Fibroblast of skin of left quadriceps (primary cell): ENCODE measurements at regions not wholly inside any gene's neighbourhood (a gene's known extent, or its start where the extent isn't known, plus 50 kb on each side); places are given as distances from the start of the nearest gene placed in this dataset.

ENCODE experiments used
- DNase-seq, 2 experiments: peaks; one replicate each; pipeline ENCODE4 v3.0.0-alpha.2; 2013; ENCODE audit warnings: low read depth in 2 of 2

DNA sequence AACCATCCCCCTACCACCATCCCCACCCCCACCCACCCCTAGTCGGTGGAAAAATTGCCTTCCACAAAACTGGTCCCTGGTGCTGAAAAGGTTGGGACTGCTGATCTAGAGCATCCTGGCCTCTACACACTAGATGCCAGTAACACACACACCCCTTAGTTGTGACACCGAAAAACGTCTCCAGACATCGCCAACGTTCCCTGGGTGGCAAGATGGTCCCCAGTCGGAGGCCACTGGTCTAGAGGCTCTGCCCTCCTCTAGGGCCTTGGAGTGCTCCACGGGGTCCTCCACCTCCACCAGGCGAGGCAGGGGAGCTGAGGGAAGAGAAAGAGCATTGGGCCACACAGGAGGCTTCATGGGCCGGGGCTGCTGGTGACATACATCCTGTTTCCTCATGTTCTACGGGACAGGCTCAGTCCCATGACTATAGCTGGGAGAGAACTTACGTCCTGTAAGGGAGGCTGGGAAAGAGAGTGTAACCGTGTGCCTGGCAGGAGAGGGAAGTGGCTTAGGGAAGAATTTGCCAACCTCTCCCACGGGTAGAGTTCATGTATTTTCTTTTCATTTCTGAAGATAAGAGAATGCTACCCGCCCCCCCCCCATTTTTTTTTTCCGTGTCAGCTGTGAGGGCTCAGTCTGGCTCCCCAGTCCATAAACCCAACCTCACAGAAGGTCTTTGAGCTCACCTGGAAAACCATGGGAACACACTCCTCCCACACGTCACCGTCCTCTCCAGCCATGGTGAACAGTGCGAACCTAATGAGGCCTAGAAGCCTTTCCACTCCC is 132.7 kb upstream of the MYCN start:
- DNase-seq: no peak

DNA sequence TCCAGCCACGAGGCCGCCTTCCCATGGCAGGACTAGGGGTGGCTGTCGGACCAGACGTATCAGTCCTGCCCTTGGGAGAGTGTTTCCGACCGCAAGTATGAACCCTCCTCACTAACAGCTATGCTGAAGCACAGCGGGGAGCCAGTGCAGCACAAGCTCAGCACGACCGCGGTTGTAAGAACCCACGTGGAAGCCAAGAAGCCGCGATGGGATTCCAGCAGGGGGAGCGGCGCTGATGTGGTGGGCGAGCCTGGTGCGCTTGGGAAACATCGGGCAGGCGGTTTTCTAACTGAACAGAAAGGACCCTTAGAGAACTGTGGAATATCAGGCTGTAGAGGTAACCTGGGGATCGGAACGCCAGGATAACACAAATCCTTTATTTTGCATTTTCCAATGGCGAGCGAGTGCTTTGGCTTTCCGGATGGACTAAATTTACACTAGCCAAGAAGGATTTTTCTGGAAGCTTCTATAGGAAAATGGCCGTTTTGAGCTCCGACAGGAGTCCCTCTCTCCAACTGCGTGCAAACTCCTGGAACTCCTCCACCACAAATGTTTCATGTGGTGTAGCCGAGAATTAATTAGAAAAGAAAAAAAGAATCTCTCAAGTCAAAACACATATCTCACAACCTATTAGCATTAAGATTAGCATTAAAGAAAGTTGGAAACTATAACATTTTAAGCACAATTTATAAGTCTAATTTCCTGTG is 132.0 kb upstream of the MYCN start:
- DNase-seq: no peak

DNA sequence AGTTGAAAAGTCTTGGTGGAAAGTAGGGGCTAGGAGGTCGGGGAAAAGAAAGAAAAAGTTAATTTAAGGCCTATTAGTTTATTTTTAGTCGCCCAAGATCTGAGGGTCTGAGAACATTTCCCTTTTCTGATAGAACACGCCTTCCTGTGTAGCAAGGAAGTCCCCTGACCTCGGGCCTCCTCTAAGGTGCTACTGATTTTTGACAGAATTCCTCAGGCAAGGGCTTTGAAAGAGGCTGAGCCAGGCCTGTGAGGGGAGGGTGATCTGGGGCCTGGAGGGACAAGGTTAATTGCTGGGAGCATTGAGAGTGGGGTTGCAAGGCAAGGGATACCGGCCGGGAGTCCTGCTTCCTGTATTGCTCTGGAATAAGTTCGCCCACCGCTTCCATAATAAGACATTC is 131.4 kb upstream of the MYCN start:
- no peak for DNase-seq

DNA sequence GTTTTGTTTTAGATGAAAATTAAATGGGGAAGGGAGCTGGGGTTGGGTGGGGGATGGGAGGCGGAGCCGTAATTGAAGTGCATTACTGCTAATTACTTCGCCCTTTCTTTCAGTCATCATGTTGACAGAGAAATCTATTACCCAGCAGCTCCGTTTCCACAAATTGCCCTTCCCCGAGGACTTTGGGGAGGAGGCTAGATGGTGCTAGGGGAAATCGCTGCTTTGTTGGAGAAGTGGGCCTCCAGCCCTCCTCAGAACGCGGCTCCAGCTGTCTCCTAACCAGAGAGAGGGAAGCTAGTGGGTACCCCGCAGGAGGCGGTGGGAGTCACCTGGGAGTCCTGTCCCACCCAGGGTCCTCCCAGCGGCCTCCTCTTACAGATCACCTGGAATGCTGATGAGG is 130.9 kb upstream of the MYCN start:
- DNase-seq: no peak

DNA sequence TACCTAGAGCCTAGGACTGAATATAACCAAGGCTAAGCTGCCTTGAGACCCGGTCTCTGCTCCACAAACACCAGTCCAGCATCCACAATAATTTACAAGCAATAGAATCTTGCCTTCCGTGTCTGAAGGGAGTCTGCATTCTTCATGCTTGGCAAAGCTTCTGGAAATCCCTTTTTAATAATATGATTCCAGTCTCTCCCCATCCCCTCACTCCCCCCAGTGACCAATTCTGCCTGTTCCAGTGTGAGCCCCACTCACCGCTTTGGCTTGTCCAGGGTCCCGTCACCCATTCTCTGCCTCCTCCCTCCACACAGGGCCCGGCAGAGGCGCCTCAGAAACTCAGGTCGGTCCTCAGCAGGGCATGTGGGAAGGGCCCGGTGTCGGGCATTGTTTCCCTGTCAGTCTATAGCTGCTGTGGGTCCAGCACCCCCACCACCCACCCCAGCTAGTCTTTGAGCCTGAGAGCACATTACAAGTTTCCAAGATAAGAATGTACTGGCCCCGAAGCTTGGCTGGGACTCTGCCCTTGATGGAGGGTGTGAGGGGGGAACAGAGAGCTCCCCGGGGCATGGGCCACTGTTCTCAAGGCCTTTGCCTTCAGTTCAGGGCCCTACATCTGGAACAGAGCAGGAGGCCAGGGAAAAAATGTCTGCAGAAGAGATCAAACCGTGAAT is 129.7 kb upstream of the MYCN start:
- no peak for DNase-seq

DNA sequence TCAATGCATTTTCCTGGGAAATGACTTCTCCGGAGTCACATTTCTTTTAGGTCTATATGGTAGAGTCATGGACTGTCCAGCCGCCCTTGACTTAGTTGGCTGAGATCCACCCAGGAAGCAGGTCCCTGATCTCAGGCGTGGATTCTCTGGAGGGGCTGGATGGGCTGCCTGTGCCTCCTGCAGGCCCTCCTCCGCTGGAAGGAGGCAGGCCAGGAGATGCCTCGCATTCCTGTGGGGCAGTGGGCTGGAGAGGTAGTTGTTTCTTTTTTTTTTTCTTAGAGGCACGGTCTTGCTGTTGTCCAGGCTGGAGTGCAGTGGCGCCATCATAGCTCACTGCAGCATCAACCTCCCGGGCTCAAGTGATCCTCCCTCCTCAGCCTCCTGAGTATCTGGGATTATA is 129.0 kb upstream of the MYCN start:
- no peak for DNase-seq

DNA sequence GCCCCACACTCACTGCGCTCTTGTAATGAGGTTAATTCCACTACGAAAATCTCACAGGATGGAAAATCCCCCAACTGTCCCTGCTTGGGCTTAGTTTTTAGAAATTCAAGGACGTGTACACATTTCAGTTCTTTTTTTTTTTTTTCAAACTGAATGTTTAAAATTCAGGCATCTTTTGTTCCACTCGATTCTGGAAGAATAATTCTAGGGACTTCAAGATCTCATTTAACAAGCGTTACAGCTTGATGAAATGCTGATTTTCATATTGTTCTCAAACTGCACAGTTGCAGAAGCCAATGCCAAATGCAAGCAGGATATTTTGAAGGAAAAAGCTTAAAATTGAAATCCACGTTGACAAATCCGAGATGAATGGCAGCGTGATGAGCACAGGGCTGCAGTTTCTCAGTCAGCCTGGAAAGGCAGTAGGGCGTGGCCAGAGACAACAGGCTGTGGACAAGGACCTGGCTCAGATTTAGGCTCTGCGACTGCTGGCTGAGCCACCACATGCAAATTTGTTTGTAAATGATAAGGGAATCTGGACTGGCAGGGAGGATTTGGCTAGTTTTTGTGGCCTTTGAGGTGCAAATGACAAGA is 128.1 kb upstream of the MYCN start:
- no peak for DNase-seq

DNA sequence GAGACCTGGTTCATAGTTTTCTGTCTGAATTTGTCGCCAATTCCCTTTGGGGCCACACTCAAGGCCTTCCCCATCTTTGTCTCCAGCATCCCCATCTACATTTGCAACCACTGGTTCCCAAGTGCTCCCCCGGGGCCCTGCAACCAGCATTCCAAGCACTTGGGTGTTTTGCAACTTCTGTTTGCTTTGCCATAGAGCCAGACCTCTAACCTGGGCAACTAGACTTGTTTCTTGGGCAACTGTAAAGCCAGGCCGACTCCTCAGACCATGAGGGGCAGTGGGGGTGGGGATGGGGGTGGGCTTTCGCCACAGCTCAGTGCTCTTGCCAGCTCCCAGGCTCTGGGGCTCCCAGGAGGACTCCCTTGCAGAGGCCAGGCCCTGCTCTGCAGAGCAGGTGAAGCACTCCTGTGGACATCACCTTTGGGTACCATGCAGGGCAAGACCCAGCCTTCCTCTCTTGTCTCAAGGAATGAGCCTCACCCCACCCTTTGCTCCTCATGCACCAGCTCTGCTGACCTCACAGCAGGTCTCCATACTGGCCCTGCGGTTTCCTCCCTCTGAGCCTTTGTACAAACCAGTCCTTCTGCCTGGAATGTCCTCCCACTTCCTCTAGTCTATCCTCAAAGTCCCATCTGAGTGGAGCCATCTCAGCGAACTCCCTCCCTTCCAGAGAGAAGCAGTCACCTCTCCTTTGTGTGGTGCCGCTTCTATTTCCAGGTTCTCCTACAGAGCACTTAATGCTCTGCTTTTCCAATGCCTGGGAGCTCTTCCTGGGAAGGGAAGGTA is 126.7 kb upstream of the MYCN start:
- no peak for DNase-seq

DNA sequence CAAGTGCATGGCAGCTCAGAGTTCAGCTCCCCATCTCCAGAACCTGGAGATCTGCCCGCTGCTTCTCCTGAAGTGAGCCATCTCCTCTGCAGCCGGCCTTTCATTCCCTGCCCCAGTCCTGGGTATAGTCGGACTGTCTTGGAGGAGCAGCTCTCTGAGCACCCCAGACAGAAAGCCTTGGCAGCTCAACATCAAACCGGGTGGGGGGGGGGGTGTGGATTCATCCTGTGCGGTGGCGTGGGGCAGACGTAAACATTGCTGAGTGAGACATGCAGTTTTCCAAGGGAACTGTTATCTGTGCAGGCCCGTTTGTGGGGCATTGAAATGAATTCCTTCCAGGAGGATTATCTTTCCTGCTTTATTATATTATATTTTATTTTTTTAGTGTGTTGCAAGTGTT is 125.9 kb upstream of the MYCN start:
- DNase-seq: no peak

DNA sequence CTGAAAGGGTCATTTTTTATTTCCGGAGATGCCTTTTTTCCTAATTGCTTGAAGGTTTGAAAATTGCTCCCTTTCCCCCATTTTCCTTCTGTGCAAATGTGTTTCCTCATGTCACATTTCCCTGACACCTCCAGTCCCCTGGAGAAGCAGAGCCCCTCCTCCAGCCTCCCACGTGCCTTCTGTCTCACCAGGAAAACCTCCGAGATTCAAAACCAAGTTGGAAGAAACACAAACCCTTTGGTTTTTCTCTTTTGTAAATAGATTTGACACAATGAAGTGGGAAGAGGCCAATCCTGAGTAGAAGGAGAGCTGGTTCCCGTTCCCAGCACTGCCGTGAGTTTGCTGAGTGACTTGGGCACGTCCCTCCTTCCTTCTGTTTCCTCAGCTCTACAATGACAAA is 125.4 kb upstream of the MYCN start:
- no peak for DNase-seq

DNA sequence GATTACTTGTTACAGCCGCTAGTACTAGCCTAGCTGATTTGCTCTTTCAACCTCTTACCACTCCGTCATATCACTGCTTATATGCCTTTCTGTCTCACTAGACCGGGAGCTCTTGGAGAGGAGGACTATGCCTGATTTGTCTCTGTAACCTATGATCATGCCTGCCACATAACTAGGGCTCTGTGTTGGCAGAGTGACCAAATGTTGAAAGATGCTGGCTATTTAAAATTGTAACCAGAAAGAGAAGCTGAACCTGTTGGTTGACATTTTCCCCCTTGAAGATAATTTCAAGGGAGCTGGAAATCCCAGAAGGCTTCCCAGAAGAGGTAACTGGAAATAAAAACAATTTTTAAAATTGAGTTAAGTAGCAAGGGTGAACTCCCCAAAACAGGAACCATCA is 124.1 kb upstream of the MYCN start:
- no peak for DNase-seq

DNA sequence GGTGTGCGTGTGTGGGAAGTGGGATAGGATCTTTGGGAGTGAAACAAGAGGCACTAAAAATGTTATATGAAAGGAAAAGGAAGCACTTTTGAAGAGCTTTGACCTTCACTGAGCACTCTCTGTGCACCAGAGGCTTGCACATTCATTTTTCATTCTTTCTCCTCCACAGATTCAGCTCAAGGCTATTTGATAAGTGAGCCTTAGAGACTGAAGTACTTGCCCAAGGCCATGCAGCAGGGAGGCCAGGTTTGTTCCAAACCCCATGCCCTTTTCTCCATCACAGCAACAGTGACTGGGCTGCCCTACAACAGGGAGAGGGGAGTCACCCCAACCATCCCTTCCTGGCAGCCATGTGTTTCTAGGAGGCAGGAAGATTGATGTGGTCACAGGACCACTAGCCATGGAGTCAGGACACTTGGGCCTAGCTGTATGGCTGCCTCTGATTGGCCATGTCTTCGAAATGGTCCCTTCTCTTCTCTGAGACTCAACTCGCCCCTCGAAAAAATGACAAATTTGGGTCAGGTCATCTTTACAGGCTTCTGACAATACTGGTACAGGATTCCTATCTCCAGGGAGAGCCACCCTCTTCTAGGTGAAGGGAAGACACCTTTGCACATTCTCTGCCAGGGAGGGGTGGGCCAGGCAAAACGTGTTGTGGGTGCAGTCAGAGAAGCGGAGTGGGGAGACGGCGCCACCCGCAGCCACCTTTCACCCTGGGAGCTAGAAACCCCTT is 123.5 kb upstream of the MYCN start:
- no peak for DNase-seq

DNA sequence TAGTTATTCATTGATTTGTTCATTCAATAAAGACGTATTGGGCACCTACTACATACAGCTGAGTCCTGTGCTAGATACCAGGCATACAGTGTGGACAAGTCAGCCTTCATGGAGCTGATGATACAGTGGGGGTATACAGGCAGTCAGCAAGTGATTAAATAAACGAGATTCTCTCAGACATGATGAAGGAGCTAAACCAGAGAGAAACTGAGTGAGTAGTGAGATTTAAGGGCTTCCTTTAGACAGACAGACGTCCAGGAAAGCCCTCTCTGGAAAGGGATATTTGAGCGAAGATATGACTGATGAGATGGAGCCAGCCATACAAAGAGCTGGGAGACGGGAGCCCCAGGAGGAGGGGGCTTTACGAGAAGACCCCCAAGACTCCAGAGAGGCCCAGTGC is 122.6 kb upstream of the MYCN start:
- no peak for DNase-seq

DNA sequence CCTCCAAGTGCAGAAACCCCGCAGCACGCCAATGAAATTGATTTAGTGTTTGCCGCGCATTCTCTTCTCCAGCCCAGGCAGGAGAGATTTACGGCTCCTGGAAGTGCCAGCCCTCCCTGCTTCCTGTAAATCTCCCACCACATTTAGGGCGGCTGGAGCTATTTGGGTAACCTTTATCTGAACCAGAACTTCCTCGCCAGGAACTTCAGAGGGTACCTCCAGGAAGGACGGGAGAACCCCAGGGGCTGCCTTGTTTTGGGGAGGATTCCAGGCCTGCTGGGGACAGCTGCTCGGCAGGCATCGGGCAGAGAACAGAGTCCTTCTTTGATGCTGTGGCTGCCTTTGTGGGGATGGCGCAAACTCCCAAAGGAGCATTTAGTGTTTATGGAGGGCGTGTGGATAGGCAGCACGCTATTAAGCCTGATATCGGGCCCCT is 122.0 kb upstream of the MYCN start:
- no peak for DNase-seq

DNA sequence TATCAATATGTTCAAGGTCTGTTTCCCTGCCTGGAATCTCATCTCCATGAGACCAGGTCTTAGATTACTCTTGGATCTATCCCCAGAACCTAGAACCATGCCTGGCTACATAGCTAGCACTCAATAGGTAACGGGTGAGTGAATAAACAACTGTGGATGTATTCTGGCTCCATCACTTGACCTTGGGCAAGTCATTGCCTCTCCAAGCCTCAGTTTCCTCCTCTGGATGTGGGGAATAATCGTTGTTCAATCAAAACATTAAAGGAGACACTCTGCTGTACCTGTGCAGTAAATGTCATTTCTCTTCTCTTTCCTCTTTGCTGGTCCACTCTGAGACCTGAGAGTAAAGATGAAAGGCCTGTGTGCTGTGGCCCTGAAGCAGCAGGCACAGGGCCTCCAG is 121.5 kb upstream of the MYCN start:
- no peak for DNase-seq

DNA sequence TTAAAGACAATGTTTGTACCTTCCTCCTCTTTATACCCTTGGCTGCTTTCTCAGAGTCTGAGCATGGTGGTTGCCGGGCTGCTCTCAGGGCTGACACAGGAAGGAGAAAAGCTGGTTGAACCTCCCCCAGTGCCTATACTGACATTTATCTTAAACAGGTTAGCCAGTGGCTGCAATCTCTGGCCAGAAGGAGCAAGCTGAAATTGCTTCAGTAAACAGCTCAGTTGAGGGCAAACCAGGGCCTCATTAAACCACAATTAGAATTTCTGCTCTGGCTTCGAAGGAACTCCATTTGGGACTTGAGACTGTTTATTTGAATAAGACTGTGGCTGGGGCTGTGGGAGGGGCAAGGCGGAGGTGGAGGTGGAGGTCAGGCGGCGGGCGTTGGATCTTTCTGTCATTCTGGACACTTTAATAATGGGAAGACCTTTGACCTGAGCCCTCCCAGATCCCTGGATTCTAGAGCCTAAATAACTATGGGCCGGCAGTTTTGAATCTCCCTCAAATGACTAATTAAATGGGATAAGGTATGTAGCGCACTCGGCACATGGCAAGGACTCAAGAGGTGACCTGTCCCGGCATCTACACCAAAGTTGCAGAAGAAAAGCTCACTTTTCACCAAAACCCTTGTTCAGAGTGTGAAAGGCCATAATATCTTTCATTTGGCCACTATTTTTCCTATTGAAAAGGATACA is 120.6 kb upstream of the MYCN start:
- no peak for DNase-seq

DNA sequence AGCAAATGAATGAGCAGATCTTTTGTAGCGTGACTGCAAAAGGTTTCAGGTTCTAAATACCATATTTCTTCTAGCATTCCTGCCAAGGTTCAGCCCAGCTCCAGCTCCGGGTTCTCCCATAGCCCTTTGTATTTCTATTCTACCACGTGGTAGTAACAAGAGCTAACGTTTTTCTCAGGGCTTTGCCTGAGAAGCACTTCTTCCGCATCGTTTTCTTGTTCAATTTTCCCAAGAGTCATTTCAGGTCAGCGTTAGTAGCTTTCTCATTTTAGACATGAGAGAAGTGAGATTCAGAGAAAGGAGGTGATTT is 120.1 kb upstream of the MYCN start:
- DNase-seq: no peak

DNA sequence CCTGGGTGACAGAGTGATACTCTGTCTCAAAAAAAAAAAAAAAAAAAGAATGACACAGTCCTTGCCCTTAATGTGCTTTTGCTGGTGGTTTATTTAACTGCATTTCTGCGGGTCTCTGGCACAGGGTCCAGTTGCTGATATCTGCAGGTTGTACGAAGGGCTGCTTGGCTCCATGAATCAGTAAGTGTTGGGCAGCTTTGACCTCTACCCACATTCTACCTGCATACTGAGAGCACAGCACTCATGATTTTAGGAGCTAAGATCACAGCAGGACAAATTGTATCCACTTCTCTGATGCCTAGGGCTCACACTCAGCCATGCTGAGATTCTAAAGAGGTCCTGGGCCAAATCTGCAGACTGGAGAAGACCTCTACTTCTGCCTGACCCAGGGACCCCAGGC is 119.4 kb upstream of the MYCN start:
- no peak for DNase-seq

DNA sequence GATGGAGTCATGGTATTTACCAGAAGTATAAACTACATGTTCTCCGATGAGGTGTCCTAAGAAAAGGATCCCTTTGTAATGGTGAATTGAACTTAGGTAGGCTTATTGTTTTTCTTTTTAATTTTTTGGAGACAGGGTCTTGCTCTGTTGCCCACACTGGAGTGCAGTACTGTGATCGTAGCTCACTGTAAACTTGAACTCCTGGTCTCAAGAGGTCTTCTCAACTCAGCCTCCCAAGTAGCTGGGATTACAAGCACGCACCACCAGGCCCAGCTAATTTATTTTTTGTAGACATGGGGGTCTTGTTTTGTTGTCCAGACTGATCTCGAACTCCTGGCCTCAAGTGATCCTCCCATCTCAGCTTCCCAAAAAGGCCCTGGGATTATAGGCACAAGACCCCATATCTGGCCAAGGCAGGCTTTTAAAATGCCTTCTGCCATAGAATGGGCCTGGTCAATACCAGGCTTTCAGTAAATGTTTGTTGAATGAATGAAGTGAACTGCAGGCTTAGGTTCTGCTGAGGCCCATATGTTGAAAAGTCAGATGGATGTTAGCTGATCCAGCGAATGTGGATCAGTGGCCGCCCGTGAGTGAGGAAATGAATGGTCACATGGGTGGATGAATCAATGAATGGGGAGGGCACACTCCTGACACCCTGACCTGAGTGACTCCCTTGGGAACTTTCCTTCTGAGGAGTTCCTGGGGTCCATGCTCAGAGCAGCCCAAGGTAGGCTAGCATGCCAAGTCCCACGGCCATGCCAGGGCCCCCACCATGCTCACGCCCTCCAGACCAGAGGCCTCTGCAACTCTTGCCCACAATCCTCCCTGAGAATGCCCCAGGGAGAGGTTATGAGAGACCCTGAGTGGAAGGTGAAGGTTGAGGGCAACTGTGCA is 118.0 kb upstream of the MYCN start:
- no peak for DNase-seq
